VCaP (cell line): ENCODE measurements at regions not wholly inside any gene's neighbourhood (a gene's known extent, or its start where the extent isn't known, plus 50 kb on each side); places are given as distances from the start of the nearest gene placed in this dataset.

Experiments
- H3K27ac ChIP-seq: fragments of 450-650 bp; 2 replicates; pipeline ENCODE4 v1.5.1; 2017
- CTCF ChIP-seq: fragments of 450-650 bp; conservative IDR thresholded peaks from 2 replicates; pipeline ENCODE4 v1.5.1; 2017; ENCODE audit warnings: mild to moderate bottlenecking, moderate library complexity

GRCh38 chr22:44576311-44577260 lies 78.6 kb upstream of the RTL6 start:
- H3K27ac ChIP-seq = no peak overlapping the region
- TF ChIP-seq CTCF = no peak

DNA sequence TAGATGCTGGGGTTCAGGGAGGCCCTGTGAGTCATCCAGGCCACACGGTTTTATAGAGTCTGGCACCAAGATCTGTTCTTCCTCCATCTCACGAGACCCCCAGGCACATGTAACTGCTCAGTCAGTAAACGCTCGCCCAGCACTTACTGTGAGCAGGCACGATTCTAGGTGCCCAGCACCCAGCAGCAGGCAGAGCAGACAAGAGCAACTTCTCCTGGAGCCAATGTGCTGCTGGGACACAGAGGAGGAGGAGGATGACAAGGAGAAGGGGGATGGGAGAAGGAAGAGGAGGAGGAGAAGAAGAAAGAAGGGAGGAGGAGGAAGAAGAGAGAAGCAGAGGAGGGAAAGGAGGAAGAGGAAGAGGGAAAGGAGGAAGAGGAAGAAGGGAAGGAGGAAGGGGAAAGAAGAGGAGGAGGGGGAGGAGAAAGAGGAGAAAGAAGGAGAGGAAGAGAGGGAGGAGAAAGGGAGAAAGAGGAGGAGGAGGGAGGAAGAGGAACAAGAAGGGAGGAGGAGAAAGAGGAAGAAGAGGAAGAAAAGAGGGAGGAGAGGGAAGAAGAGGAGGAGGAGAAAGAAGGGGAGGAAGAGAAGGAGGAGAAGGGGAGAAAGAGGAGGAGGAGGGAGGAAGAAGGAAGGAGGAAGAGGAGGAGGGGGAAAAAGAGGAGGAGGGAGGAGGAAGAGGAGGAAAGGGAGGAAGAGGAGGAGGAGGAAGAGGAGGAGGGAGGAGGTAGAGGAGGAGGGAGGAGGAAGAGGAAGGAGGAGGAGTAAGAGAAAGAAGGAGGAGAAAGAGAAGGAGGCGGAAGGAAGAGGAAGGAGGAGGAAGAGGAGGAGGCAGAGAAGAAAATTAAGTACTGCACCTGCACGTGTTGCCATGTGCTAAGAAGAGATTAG lies 77.6 kb upstream of the RTL6 start:
- H3K27ac ChIP-seq = no peak overlapping the region
- TF ChIP-seq CTCF = no peak

DNA sequence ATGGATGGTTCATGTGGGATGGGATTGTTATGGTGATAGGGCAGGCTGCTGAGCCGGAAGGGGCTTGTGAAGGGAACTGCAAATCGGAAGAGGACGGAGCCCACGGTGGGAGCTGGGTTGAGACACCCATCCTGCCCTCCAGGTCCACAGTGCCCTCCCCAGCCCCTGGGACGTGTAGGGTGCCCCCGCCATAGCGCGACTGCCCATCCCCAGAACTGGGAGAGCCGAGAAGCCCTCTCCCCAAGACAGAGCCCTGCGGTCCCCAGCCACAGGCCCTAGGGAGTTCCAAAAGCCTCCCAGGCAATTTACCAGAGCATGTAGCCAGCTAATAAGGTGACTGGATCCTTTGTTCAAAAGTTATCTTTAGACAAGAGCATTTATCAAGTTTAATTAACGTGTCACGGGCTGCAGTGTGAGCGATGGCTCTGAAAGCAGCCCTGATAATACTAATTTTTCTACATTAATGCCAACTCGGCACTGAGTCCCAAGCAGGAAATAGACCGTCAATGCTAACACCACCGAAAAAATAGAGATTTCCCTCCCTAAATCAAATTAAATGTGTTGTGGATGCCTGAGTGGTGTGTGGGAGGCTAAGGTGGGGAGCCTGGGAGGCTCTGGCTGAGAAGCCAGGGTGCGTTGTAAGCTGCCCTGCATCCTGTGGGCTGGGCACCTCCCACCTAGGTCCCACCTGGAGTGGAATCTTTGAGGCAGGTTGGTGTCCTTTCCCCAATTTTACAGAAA lies 76.8 kb upstream of the RTL6 start:
- H3K27ac ChIP-seq = no peak overlapping the region
- TF ChIP-seq CTCF = no peak

- no peak for TF ChIP-seq CTCF
- no peak overlapping the region for H3K27ac ChIP-seq
Measured at GRCh38 chr22:44574057-44574639, 76.1 kb upstream of the RTL6 start.

- no peak overlapping the region for H3K27ac ChIP-seq
Measured at GRCh38 chr22:44573451-44573850, 75.4 kb upstream of the RTL6 start.

More at GRCh38 chr22:44573451-44573850, 75.4 kb upstream of the RTL6 start:
- no peak for TF ChIP-seq CTCF
